ENCODE measurements at regions not wholly inside any gene's neighbourhood (a gene's known extent, or its start where the extent isn't known, plus 50 kb on each side); places are given as distances from the start of the nearest gene placed in this dataset.

DNA sequence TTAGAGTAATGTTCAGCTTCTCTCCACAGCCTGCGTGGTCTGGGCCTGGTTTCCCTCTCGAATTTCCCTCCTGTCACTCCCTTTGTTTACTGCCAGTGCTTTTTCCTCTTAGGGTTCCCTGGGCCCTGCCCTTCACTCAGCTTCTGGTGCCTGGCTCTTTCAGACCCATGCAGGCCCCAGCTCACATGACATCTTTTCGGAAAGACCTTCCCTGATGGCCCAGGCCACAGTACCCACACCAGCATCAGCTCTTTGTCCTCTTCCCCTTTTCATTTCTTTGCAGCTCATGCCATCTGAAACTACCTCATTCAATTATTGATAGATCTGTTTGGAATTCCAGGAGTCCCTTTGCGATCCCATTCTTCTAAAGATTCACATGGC is 68.1 kb upstream of the ABL1 start:
- TF ChIP-seq, protein P1, sequence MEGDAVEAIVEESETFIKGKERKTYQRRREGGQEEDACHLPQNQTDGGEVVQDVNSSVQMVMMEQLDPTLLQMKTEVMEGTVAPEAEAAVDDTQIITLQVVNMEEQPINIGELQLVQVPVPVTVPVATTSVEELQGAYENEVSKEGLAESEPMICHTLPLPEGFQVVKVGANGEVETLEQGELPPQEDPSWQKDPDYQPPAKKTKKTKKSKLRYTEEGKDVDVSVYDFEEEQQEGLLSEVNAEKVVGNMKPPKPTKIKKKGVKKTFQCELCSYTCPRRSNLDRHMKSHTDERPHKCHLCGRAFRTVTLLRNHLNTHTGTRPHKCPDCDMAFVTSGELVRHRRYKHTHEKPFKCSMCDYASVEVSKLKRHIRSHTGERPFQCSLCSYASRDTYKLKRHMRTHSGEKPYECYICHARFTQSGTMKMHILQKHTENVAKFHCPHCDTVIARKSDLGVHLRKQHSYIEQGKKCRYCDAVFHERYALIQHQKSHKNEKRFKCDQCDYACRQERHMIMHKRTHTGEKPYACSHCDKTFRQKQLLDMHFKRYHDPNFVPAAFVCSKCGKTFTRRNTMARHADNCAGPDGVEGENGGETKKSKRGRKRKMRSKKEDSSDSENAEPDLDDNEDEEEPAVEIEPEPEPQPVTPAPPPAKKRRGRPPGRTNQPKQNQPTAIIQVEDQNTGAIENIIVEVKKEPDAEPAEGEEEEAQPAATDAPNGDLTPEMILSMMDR (IDR thresholded peaks at IDR 0.05), result no peak
- no peak for TF ChIP-seq POLR2A (IDR thresholded peaks at IDR 0.05)

Measured in thyroid gland (tissue), 4 donors.